HUES64 (cell line): ENCODE measurements at regions not wholly inside any gene's neighbourhood (a gene's known extent, or its start where the extent isn't known, plus 50 kb on each side); places are given as distances from the start of the nearest gene placed in this dataset.

Experiments used
- H3K27ac ChIP-seq: 2 replicates; pipeline ENCODE4 v1.7.0; 2013; ENCODE audit warnings: low read depth, low read length, inconsistent platforms
- H3K27me3 ChIP-seq: 2 replicates; pipeline ENCODE4 v1.6.1; 2013; ENCODE audit warnings: mild to moderate bottlenecking, low read length; ENCODE audit not compliant: insufficient read depth
- H3K36me3 ChIP-seq: 2 replicates; pipeline ENCODE4 v1.6.1; 2013; ENCODE audit warnings: mild to moderate bottlenecking, low read length; ENCODE audit not compliant: insufficient read depth
- H3K4me1 ChIP-seq: 2 replicates; pipeline ENCODE4 v1.6.1; 2013; ENCODE audit warnings: mild to moderate bottlenecking, low read length, moderate library complexity; ENCODE audit not compliant: insufficient read depth
- H3K4me3 ChIP-seq: 2 replicates; pipeline ENCODE4 v1.5.1; 2013; ENCODE audit warnings: mild to moderate bottlenecking, low read length, moderate library complexity
- H3K9ac ChIP-seq: 2 replicates; pipeline ENCODE4 v1.6.1; 2013; ENCODE audit warnings: mild to moderate bottlenecking, low read depth, low read length
- H3K9me3 ChIP-seq: 2 replicates; pipeline ENCODE4 v1.6.1; 2013; ENCODE audit warnings: low read depth, low read length; ENCODE audit not compliant: insufficient read depth
- WGBS: fragments of 150-250, 120-280 bp; methylation state at CpG from one replicate; pipeline ENCODE4 v1.1.7; 2013; ENCODE audit warnings: missing lambda C conversion rate; 5-methylcytosine and 5-hydroxymethylcytosine counted together

DNA sequence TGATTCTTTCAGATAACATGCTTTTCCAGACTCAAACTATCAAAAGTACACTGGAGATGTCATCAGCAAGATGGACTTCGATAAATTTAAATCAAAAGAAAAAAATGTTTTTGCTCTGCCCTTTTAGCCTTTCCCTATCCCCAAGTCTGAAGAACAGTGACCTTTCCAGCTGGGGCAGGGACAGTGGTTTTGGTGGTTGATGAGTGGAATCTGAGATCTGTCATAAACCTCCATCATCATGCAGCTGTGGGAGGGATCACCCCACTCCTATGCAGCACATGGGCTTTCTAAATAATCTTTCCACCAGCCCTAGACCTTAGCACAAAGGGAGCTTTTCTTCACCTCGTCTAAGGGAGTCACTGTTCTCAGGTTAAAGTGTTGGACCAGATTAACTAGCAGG, 869.5 kb upstream of the SOX9 start:
- Histone ChIP-seq H3K27me3 (no peaks in the 10 kb centered on the region), H3K9me3 (no peaks in the 10 kb centered on the region), H3K4me1 (no peaks in the 10 kb centered on the region), H3K4me3 (no peak overlapping the region), H3K36me3 (no peaks in the 10 kb centered on the region), H3K27ac (no peak overlapping the region), H3K9ac (no peak overlapping the region)
- 88% methylated on average over 2 of the region's 2 CpGs for WGBS

DNA sequence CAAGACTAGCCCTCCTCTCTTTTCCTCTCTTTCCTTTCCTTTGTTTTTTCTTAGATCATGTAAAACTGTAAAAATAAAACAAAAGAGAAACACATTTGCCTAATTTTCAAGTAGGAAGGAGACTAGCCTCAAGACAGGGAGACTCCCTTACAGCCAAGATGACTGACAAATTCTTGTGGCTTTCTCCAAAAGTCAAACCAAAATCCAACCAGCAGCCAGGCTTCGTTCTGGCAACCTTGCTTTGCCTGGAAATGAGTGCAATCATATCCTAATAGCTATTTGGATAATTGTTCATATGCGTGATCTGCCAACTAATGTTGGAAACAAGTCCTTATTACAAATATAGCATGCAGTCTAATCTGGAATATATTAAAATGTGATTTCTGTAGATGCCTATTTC, 868.9 kb upstream of the SOX9 start:
- 100% methylated on average over 1 of the region's 2 CpGs for WGBS

DNA sequence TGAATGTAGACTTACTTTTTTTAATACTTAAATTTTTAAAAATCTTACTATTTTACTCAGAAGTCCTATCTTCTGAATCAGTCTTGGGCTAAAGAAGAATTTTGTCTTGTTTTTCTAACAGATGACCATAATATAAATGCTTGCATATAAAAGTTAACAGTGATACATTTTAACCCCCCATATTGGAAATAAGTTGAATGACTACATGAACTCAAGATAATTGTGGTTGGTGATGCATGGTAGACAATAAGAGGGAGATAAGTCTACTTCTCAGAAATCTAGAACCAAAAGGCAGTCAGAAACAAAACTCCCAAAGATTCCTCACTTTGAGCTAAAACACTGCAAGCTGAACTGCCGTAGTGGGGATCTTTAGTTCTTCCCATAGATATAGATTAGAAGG, 868.4 kb upstream of the SOX9 start:
- no peak overlapping the region for H3K27ac ChIP-seq
- H3K9ac ChIP-seq: no peak overlapping the region
- no peaks in the 10 kb centered on the region for H3K4me1 ChIP-seq
- no peaks in the 10 kb centered on the region for H3K9me3 ChIP-seq
- WGBS: 0% methylated on average over 1 of the region's 1 CpG
- H3K4me3 ChIP-seq: no peak overlapping the region
- no peaks in the 10 kb centered on the region for H3K36me3 ChIP-seq
- H3K27me3 ChIP-seq: no peaks in the 10 kb centered on the region

More for the DNA sequence above, 868.9 kb upstream of the SOX9 start:
- H3K27ac ChIP-seq: no peak overlapping the region
- no peaks in the 10 kb centered on the region for H3K9me3 ChIP-seq
- no peak overlapping the region for H3K4me3 ChIP-seq
- no peaks in the 10 kb centered on the region for H3K27me3 ChIP-seq
- no peaks in the 10 kb centered on the region for H3K4me1 ChIP-seq
- no peak overlapping the region for H3K9ac ChIP-seq
- no peaks in the 10 kb centered on the region for H3K36me3 ChIP-seq

DNA sequence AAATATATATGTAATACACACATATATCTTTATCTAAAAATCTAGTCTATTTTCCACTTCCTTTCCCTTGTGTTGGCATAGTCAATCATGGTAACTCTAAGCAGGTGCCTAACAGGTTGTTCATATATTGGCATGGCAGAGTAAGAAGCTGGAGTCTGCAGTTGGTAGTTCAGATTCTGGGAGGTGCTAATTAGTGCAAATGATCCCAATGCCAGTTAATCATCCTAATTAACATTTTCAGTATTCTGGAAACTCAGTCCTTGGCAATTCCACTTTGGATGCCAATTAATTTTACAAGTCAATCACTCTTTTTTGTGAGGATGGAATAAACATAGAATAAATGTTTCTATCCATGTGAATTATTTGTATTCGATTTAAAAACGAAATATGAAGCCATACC, 863.7 kb upstream of the SOX9 start:
- Histone ChIP-seq H3K27ac (no peak overlapping the region), H3K4me3 (no peak overlapping the region), H3K4me1 (no peaks in the 10 kb centered on the region), H3K9me3 (no peaks in the 10 kb centered on the region), H3K27me3 (no peaks in the 10 kb centered on the region), H3K9ac (no peak overlapping the region), H3K36me3 (no peaks in the 10 kb centered on the region)
- WGBS: no CpG with 5 or more reads among the region's 2 CpGs

DNA sequence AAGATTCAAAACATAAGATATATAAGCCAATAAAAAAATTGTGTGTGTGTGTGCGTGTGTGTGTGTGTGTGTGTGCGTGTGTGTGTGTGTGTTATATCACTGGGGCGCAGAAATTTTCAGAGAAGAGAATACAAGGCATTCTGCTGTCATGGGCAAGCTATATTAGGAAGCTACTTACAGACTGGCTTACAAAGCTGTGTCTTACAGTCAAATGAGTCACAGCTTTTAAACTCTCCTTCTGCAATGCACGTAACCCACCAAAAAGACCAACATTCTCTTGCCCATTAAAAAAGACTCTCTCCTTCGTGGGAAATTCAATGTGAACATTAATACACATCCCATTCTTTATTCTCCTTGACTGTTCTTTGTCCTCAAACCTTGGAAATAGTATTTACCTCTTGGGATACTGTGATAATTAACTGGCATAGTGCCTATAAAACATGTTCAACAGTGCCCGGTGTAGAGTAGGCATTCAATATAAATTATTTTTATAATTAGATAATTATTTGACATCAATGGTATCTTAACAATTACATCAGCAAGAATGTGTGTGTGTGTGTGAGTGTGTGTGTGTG, 860.4 kb upstream of the SOX9 start:
- H3K4me1 ChIP-seq: no peaks in the 10 kb centered on the region
- H3K27me3 ChIP-seq: no peaks in the 10 kb centered on the region
- H3K9ac ChIP-seq: no peak overlapping the region
- no peak overlapping the region for H3K27ac ChIP-seq
- WGBS: 49% methylated on average over 5 of the region's 6 CpGs
- H3K4me3 ChIP-seq: no peak overlapping the region
- H3K9me3 ChIP-seq: no peaks in the 10 kb centered on the region
- H3K36me3 ChIP-seq: no peaks in the 10 kb centered on the region

DNA sequence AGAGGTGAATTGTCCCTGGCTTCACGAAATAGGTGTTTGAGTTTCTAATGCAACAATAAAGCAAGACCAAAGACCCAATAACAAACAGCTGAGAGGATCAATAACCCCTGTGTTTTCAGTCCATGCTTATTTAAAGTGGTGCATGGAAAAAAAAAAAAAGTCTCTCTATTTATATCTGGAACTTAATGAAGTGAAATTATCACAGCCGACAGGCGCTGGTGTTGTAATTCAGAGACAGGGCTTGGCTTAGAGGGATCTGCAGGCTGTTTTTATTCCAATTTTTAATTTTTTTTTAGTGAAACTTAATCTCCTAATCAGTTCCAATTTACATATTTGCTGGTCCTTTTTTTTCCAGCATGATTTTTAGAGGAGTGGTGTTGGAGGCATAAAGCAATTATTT, 858.2 kb upstream of the SOX9 start:
- H3K9me3 ChIP-seq: peaks cover 10% of the 10 kb centered on the region
- no peaks in the 10 kb centered on the region for H3K27me3 ChIP-seq
- WGBS: 100% methylated on average over 1 of the region's 3 CpGs
- H3K4me1 ChIP-seq: no peaks in the 10 kb centered on the region
- no peak overlapping the region for H3K9ac ChIP-seq
- H3K27ac ChIP-seq: no peak overlapping the region
- H3K4me3 ChIP-seq: no peak overlapping the region
- no peaks in the 10 kb centered on the region for H3K36me3 ChIP-seq

DNA sequence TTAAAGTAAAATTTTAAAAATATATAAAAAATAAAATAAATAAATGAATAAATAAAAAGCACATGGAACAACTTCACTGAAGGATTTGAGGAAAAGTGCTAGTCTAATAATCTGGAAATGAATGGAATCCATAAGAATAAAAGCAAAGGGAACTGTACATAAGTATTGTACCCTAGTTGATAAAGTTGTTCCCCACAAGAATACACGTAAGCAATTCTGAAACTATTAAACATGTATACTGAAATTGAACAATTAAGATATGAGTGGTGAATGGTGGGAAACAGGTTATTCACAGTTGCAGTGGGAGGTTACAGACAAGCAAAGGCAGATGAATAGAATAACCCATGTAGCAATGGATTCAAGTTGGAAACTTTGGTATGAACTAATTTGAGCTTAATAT, 853.2 kb upstream of the SOX9 start:
- H3K9ac ChIP-seq: no peak overlapping the region
- no peak overlapping the region for H3K4me3 ChIP-seq
- H3K4me1 ChIP-seq: no peaks in the 10 kb centered on the region
- peaks cover 16% of the 10 kb centered on the region for H3K9me3 ChIP-seq
- no peak overlapping the region for H3K27ac ChIP-seq
- 89% methylated on average over 1 of the region's 1 CpG for WGBS
- no peaks in the 10 kb centered on the region for H3K36me3 ChIP-seq
- H3K27me3 ChIP-seq: no peaks in the 10 kb centered on the region

DNA sequence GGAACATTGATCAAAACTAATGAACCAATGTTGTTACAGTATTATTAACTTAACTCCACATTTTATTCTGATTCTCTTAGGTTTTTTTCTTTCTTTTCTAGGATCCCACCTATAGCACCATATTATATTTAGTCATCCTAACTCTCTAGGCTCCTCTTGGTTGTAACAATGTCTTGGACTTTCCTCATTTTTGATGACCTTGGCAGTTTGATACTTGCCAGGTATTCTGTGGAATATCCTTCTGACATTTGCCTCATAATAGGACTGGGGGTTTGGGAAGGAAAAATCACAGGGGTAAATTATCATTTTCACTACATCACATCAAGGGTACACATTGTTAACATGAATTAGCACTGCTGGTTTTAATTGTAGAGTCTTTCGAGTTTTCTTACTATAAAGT, 851.6 kb upstream of the SOX9 start:
- Histone ChIP-seq H3K27ac (no peak overlapping the region), H3K4me1 (no peaks in the 10 kb centered on the region), H3K4me3 (no peak overlapping the region), H3K9ac (no peak overlapping the region), H3K27me3 (no peaks in the 10 kb centered on the region), H3K36me3 (no peaks in the 10 kb centered on the region), H3K9me3 (peaks cover 16% of the 10 kb centered on the region)
- WGBS: 100% methylated on average over 1 of the region's 1 CpG

DNA sequence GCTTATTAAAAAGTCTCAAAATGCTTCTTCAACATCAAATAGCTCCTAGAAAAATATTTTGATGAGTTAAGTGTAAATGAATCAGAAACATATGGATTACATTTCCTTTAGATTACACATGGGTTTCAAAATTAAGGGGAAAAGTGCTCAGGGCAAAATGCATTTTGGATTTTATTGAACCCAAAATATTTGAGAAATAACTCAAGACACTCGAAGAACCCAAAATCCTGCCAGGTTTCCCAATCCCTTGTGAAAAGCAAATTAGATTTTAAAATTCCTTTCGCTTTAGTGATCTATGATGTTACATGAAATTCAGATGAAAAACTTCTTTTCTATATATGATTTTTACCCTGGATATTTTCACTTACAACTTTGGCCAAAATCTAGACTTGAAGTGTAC, 847.4 kb upstream of the SOX9 start:
- no peaks in the 10 kb centered on the region for H3K4me1 ChIP-seq
- no peak overlapping the region for H3K9ac ChIP-seq
- no peaks in the 10 kb centered on the region for H3K27me3 ChIP-seq
- no peaks in the 10 kb centered on the region for H3K9me3 ChIP-seq
- no peak overlapping the region for H3K4me3 ChIP-seq
- no peak overlapping the region for H3K27ac ChIP-seq
- no CpG with 5 or more reads among the region's 2 CpGs for WGBS
- no peaks in the 10 kb centered on the region for H3K36me3 ChIP-seq

DNA sequence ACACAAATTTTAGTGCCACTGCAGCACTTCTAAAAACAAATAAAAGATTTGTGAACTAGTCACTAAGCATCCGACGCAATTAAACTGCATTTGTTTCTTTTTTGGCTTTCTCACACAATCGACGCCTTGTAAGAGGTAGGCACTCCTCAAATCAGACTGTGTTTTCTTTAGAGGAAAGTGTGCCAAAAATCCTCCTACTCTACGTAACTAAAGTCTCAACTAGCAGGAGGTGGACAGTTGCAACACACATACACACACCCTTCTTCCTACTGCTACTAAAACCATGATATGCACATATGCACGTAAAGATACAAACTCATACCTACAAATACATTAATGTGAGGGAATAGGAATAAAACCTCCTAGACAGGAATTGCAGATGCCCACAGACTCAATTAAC, 844.7 kb upstream of the SOX9 start:
- H3K9ac ChIP-seq: no peak overlapping the region
- H3K36me3 ChIP-seq: no peaks in the 10 kb centered on the region
- WGBS: 91% methylated on average over 5 of the region's 6 CpGs
- H3K27me3 ChIP-seq: no peaks in the 10 kb centered on the region
- H3K9me3 ChIP-seq: no peaks in the 10 kb centered on the region
- H3K4me3 ChIP-seq: no peak overlapping the region
- H3K4me1 ChIP-seq: no peaks in the 10 kb centered on the region
- H3K27ac ChIP-seq: no peak overlapping the region

DNA sequence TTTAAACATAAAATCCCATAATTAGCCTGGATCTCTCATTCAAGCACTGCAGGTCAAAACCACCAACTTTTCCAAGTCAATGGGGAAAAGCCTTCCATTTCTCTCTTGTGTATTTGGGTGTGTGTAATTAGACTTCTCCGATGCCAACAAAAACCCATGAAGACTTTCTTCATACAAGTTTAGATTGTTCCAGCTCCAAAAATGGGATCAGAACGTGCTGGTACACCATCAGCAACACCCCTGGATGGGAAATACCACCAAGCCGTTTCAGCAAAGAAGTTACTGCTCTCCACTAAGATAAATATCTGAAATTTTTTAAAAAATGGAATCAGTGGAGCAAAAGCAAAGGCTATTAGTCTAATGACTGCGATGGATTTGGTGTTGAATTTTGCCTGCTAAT, 837.3 kb upstream of the SOX9 start:
- H3K9me3 ChIP-seq: no peaks in the 10 kb centered on the region
- H3K4me3 ChIP-seq: no peak overlapping the region
- H3K36me3 ChIP-seq: no peaks in the 10 kb centered on the region
- H3K9ac ChIP-seq: no peak overlapping the region
- 84% methylated on average over 3 of the region's 4 CpGs for WGBS
- H3K4me1 ChIP-seq: peaks cover 18% of the 10 kb centered on the region; the same call in 1 of the 2 replicates
- peaks cover 44% of the 10 kb centered on the region for H3K27me3 ChIP-seq
- H3K27ac ChIP-seq: no peak overlapping the region

DNA sequence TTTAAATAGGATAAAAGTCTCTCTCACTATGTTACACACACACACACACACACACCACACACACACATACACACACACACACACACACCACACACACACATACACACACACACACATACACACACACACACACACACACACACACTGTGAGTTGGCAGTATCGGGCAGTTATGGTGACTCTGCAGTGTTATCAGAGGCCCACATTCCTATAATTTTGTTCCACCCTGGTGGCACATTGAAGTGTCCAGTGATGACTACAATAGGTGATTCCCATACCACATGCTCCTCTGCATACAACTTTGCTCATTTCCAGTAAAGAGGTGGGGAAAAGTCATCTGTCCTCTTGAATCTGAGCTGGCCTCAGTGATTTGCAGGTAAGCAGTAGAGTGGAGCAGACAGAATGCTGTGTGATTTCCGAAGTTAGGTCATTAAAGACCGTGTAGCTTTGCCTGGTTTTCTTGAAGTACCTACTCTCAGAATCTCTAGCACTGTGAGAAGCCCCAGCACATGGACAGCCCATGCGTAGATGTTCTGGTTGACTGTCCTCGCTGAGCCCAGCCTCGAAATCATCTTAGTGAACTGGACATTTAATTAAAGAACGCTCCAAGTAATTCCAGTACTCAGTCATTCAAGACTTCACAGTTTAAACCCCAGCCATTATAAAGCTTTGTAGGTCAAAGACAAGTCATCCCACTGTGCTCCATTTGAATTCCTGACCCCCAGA, 836.6 kb upstream of the SOX9 start:
- Histone ChIP-seq H3K4me3 (no peak overlapping the region), H3K27me3 (peaks cover 50% of the 10 kb centered on the region), H3K36me3 (no peaks in the 10 kb centered on the region), H3K9ac (no peak overlapping the region), H3K9me3 (no peaks in the 10 kb centered on the region), H3K27ac (no peak overlapping the region), H3K4me1 (peaks cover 18% of the 10 kb centered on the region; the same call in 1 of the 2 replicates)
- 93% methylated on average over 7 of the region's 7 CpGs for WGBS
